Tibial nerve (tissue), 4 donors: ENCODE measurements at regions not wholly inside any gene's neighbourhood (a gene's known extent, or its start where the extent isn't known, plus 50 kb on each side); places are given as distances from the start of the nearest gene placed in this dataset.

ENCODE experiments used
- DNase-seq, 2 donors: peaks; one replicate each; pipeline ENCODE4 v3.0.0-alpha.2; 2019; ENCODE audit warnings: low spot score in 2 of 2
- H3K27ac ChIP-seq, 4 donors: fragments of 200-600 bp; sonication (generic) in 3 of 4; one replicate each; pipeline ENCODE4 v1.5.1; 2017 to 2019; ENCODE audit warnings: mild to moderate bottlenecking in 1 of 4
- H3K27me3 ChIP-seq, 2 donors: fragments of 200-600 bp; sonication (generic) in 1 of 2; one replicate each; pipeline versions ENCODE4 v1.5.1 to v1.6.0; 2017 to 2019
- H3K36me3 ChIP-seq, 3 donors: fragments of 200-600 bp; sonication (generic); one replicate each; pipeline ENCODE4 v1.5.1; 2018 to 2019
- H3K4me1 ChIP-seq, 4 donors: fragments of 200-600 bp; sonication (generic) in 3 of 4; one replicate each; pipeline ENCODE4 v1.5.1; 2017 to 2019
- H3K4me3 ChIP-seq, 4 donors: fragments of 200-600 bp; sonication (generic) in 3 of 4; one replicate each; pipeline ENCODE4 v1.5.1; 2017 to 2019; ENCODE audit warnings: mild to moderate bottlenecking in 1 of 4, moderate library complexity in 1 of 4
- H3K9me3 ChIP-seq, 4 donors: fragments of 200-600 bp; sonication (generic) in 3 of 4; one replicate each; pipeline ENCODE4 v1.5.1; 2017 to 2019
- CTCF ChIP-seq, 5 experiments: fragments of 200-600 bp in 3 of 5; fragments of 450-650 bp in 2 of 5; sonication (generic) in 3 of 5; IDR thresholded peaks; one replicate each; pipeline ENCODE4 v1.5.1; 2016 to 2019; ENCODE audit warnings: antibody characterized with exemption in 5 of 5, mild to moderate bottlenecking in 3 of 5, moderate library complexity in 2 of 5
- EP300 ChIP-seq, 2 donors: sonication (generic); formaldehyde crosslinking; IDR thresholded peaks; one replicate each; pipeline ENCODE4 v1.6.1; 2017; ENCODE audit warnings: antibody characterized with exemption in 2 of 2, mild to moderate bottlenecking in 1 of 2
- POLR2A ChIP-seq, 2 donors: fragments of 450-650 bp; IDR thresholded peaks; one replicate each; pipeline ENCODE4 v1.6.1; 2017; ENCODE audit warnings: antibody characterized with exemption in 2 of 2, mild to moderate bottlenecking in 2 of 2, moderate library complexity in 2 of 2
- WGBS, 2 donors: methylation state at CpG; one replicate each; pipeline ENCODE4 v1.1.5; 2018; 5-methylcytosine and 5-hydroxymethylcytosine counted together

GRCh38 chr12:14253496-14253895 lies 112.0 kb upstream of the ATF7IP start:
- DNase-seq = no peak
- H3K27ac ChIP-seq = no peak overlapping the region
- no peak overlapping the region for H3K4me3 ChIP-seq
- 93 to 95% methylated on average over 3 of the region's 3 CpGs for WGBS, 2 donors
- no peaks in the 10 kb centered on the region for H3K9me3 ChIP-seq
- TF ChIP-seq POLR2A (IDR thresholded peaks at IDR 0.05) = no peak
- no peak for TF ChIP-seq EP300 (IDR thresholded peaks at IDR 0.05)
- no peak for TF ChIP-seq CTCF (IDR thresholded peaks at IDR 0.05)
- no peaks in the 10 kb centered on the region for H3K36me3 ChIP-seq
- no peaks in the 10 kb centered on the region for H3K27me3 ChIP-seq
- H3K4me1 ChIP-seq = peaks cover 0 to 46% (median 14%) of the 10 kb centered on the region in 4 donors

- H3K4me1 ChIP-seq = peaks cover 0 to 54% (median 17%) of the 10 kb centered on the region in 4 donors
- DNase-seq = no peak
- 96% methylated on average over 6 of the region's 6 CpGs for WGBS, 2 donors
- H3K36me3 ChIP-seq = no peaks in the 10 kb centered on the region
- H3K9me3 ChIP-seq = peaks cover 0 to 5% (median 0%) of the 10 kb centered on the region in 4 donors
- H3K27ac ChIP-seq = no peak overlapping the region
- H3K27me3 ChIP-seq = no peaks in the 10 kb centered on the region
- no peak for TF ChIP-seq CTCF (IDR thresholded peaks at IDR 0.05)
- TF ChIP-seq EP300 (IDR thresholded peaks at IDR 0.05) = no peak
- TF ChIP-seq POLR2A (IDR thresholded peaks at IDR 0.05) = no peak
- no peak overlapping the region for H3K4me3 ChIP-seq
Measured at GRCh38 chr12:14254781-14255180, 110.7 kb upstream of the ATF7IP start.

- peak overlapping the region; percentile 24 to 95 (median 83) for H3K27ac ChIP-seq
- 44 to 46% methylated on average over 6 of the region's 6 CpGs for WGBS, 2 donors
- TF ChIP-seq POLR2A (IDR thresholded peaks at IDR 0.05) (no peak), EP300 (IDR thresholded peaks at IDR 0.05) (no peak)
Measured at GRCh38 chr12:14256121-14256520, 109.4 kb upstream of the ATF7IP start.

GRCh38 chr12:14256555-14257169 lies 108.8 kb upstream of the ATF7IP start:
- Histone ChIP-seq H3K27me3 (no peaks in the 10 kb centered on the region), H3K9me3 (peaks cover 0 to 7% (median 0%) of the 10 kb centered on the region in 4 donors), H3K27ac (peak overlapping the region; percentile 77 to 95 (median 84)), H3K4me1 (peaks cover 0 to 58% (median 24%) of the 10 kb centered on the region in 4 donors), H3K4me3 (no peak overlapping the region), H3K36me3 (no peaks in the 10 kb centered on the region)
- TF ChIP-seq POLR2A (IDR thresholded peaks at IDR 0.05) (no peak), EP300 (IDR thresholded peaks at IDR 0.05) (peak in 1 of 2 donors; percentile 37), CTCF (IDR thresholded peaks at IDR 0.05) (peak; percentile 61 to 81 (median 76))
- DNase-seq = peak; percentile 72 to 82
- 37 to 39% methylated on average over 15 of the region's 15 CpGs for WGBS, 2 donors

More at GRCh38 chr12:14256121-14256520, 109.4 kb upstream of the ATF7IP start:
- DNase-seq = no peak
- Histone ChIP-seq H3K9me3 (peaks cover 0 to 7% (median 0%) of the 10 kb centered on the region in 4 donors), H3K4me1 (peaks cover 0 to 62% (median 23%) of the 10 kb centered on the region in 4 donors), H3K4me3 (no peak overlapping the region), H3K27me3 (no peaks in the 10 kb centered on the region), H3K36me3 (no peaks in the 10 kb centered on the region)

GRCh38 chr12:14257303-14257733 lies 108.2 kb upstream of the ATF7IP start:
- H3K4me3 ChIP-seq = peak overlapping the region in 1 of 4 donors; percentile 19

More at GRCh38 chr12:14257303-14257733, 108.2 kb upstream of the ATF7IP start:
- TF ChIP-seq EP300 (IDR thresholded peaks at IDR 0.05) (peak in 1 of 2 donors; percentile 69), POLR2A (IDR thresholded peaks at IDR 0.05) (no peak), CTCF (IDR thresholded peaks at IDR 0.05) (no peak)
- Histone ChIP-seq H3K27ac (peak overlapping the region; percentile 77 to 95 (median 84)), H3K36me3 (no peaks in the 10 kb centered on the region), H3K9me3 (peaks cover 0 to 7% (median 0%) of the 10 kb centered on the region in 4 donors), H3K27me3 (no peaks in the 10 kb centered on the region), H3K4me1 (peaks cover 0 to 55% (median 24%) of the 10 kb centered on the region in 4 donors)
- WGBS, 2 donors = 8 to 9% methylated on average over 7 of the region's 7 CpGs
- DNase-seq = no peak
